H54 (cell line): ENCODE measurements at regions not wholly inside any gene's neighbourhood (a gene's known extent, or its start where the extent isn't known, plus 50 kb on each side); places are given as distances from the start of the nearest gene placed in this dataset.
"Not testable (repeated sequence)": the region's sequence is repeated elsewhere in the genome, so short reads cannot be mapped to it uniquely, and the experiment has no call there.

Experiments
- DNase-seq: peaks from one replicate; pipeline ENCODE4 v3.0.0; 2011; ENCODE audit warnings: low spot score, mixed read lengths; ENCODE audit not compliant: insufficient read length
- FAIRE-seq: peaks from 3 replicates; lab custom pipeline; 2011; peaks lifted over from hg19 to GRCh38; lab: Jason Lieb, UNC
- POLR2A ChIP-seq: IDR thresholded peaks from 2 replicates; pipeline ENCODE4 v1.6.1; 2011; ENCODE audit warnings: low read depth, mild to moderate bottlenecking, low read length

- TF ChIP-seq POLR2A = no peak
- DNase-seq (no peak), FAIRE-seq (no peak)
These were observed 197.5 kb upstream of the B3GAT1 start for GRCh38 chr11:134609361-134610115.

- DNase-seq (no peak), FAIRE-seq (no peak)
- TF ChIP-seq POLR2A = no peak
These were observed 196.1 kb upstream of the B3GAT1 start for GRCh38 chr11:134607963-134608750.

GRCh38 chr11:134606251-134606650 lies 194.2 kb upstream of the B3GAT1 start:
- no peak for TF ChIP-seq POLR2A
- DNase-seq (no peak), FAIRE-seq (no peak)

- no peak for TF ChIP-seq POLR2A
- FAIRE-seq (no peak), DNase-seq (no peak)
These were observed 192.8 kb upstream of the B3GAT1 start for GRCh38 chr11:134604886-134605285.

- no peak for FAIRE-seq
- DNase-seq = no peak
- TF ChIP-seq POLR2A = no peak
These were observed 187.3 kb upstream of the B3GAT1 start for GRCh38 chr11:134599299-134599771.

GRCh38 chr11:134598368-134598767 lies 186.3 kb upstream of the B3GAT1 start:
- DNase-seq (no peak), FAIRE-seq (no peak)
- TF ChIP-seq POLR2A = no peak

GRCh38 chr11:134597452-134597851 lies 185.4 kb upstream of the B3GAT1 start:
- no peak for FAIRE-seq
- no peak for TF ChIP-seq POLR2A
- DNase-seq = no peak

GRCh38 chr11:134596404-134596803 lies 184.4 kb upstream of the B3GAT1 start:
- no peak for FAIRE-seq
- no peak for TF ChIP-seq POLR2A
- DNase-seq = no peak

GRCh38 chr11:134592391-134592990 lies 180.4 kb upstream of the B3GAT1 start:
- no peak for DNase-seq
- TF ChIP-seq POLR2A = no peak
- peak; percentile 6 for FAIRE-seq

- DNase-seq (no peak), FAIRE-seq (no peak)
- TF ChIP-seq POLR2A = no peak
These were observed 179.3 kb upstream of the B3GAT1 start for GRCh38 chr11:134591338-134591737.

- DNase-seq = no peak
- no peak for TF ChIP-seq POLR2A
- FAIRE-seq = no peak
These were observed 177.1 kb upstream of the B3GAT1 start for GRCh38 chr11:134589129-134589528.

GRCh38 chr11:134588460-134589110 lies 176.5 kb upstream of the B3GAT1 start:
- FAIRE-seq, DNase-seq: not testable (repeated sequence)

GRCh38 chr11:134587345-134587744 lies 175.3 kb upstream of the B3GAT1 start:
- no peak for TF ChIP-seq POLR2A
- DNase-seq (no peak), FAIRE-seq (no peak)

GRCh38 chr11:134586726-134587125 lies 174.7 kb upstream of the B3GAT1 start:
- TF ChIP-seq POLR2A = no peak
- DNase-seq = no peak
- FAIRE-seq = no peak
